NCI-H2196 (cell line): ENCODE measurements at regions not wholly inside any gene's neighbourhood (a gene's known extent, or its start where the extent isn't known, plus 50 kb on each side); places are given as distances from the start of the nearest gene placed in this dataset.

Source experiments
- DNase-seq: peaks from one replicate; lab custom pipeline; 2025; ENCODE audit not compliant: unreplicated experiment; lab: John Stamatoyannopoulos, UW

DNA sequence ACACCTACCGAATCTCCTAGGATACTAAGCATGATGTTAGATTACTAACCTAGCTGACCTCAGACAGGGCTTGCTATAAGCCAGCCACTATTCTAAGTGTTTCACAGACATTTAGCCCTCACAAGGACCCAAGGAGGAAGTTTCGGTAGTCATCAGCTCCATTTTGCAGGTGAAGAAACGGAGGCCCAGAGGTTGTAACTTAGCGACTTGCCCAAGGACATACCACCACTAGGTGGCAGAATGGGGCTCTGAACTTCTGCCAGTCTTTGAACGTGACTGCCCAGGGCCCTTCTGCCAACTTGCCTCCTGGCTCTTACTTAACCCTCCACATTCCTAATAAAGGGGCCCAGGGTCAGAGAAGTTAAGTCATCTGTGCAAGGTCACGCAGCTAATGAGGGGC, 283.5 kb downstream of the C1orf94 start:
- DNase-seq: peak; percentile 29

DNA sequence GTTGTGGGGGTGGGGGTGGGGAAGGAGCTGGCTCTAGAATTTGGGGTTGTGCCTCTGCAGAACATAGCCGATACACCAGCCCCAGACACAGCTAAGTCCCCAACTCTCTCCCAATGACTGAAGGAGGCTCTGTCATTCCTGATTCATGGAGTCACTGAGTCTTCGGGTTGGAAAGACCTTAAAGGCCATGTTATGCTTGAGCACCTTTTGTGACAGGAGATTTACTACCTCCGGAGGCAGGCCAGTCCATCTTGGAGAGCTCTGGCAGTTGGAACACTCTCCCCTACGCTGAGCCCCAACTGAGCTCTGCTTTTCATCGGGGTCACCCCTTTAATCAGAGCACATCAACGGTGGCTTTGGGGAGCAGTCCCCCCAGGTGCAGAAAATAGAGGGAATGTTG, 284.4 kb upstream of the GJB5 start:
- DNase-seq: no peak

DNA sequence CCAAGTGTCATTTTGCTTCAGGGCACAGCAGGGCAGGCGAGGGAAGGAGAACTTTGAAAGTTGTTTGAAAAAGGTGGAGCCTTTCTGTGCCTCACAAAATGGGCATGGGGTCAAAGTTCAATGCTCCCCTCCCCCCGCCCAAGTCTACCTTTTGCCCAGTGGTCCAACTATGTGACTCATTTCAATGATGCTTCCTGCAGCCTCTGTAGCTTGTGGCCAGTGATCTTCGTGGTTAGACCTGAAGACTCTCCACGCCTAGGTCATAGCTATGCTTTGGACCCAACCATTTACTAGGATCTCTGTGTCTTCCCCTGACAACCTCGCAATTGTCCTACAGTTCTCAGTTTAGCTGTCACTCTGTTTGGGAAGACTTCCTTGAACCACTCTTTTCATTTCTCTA, 280.3 kb upstream of the GJB5 start:
- DNase-seq: no peak

DNA sequence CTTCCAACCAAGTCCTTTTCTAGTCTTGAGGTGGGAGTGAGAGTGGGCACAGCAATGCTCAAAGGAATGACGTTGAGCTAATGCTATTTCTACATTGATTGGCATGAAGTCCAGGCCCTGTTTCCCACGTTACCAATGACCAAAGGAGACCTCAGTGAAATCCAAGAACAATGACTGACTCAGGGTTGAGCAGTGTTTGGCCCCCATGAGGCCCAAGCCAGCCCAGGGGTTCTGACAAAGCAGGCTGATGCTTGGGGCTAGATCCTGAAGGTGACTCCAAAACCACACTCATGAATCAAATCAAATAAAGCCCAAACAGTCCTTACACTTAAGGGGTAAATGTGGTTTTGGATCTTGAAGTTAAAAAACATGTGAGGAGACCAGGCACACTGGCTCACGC, 278.5 kb upstream of the GJB5 start:
- no peak for DNase-seq

DNA sequence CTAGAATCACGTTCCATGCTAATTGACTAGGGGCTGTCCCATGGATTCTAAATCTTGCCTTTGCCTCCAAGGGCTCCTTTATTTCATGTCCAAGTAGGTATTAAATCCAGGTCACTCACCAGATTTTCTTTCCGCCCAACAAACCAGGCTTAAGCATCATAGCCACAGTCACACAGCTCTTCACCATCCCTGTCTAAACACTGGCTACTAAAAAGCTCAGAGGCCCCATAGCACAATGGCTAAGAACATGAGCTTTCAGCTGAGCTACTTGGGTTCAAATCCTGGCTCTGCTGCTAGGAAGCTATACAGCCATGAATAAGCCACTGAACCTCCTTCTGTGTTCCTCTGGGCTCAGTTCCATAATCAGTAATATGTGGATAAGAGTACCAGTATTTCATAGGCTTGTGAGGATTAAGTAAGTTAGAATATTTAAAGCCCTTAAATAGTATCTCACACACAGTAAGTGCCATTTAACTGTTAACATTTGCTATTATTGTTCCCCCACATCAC, 277.2 kb upstream of the GJB5 start:
- no peak for DNase-seq

DNA sequence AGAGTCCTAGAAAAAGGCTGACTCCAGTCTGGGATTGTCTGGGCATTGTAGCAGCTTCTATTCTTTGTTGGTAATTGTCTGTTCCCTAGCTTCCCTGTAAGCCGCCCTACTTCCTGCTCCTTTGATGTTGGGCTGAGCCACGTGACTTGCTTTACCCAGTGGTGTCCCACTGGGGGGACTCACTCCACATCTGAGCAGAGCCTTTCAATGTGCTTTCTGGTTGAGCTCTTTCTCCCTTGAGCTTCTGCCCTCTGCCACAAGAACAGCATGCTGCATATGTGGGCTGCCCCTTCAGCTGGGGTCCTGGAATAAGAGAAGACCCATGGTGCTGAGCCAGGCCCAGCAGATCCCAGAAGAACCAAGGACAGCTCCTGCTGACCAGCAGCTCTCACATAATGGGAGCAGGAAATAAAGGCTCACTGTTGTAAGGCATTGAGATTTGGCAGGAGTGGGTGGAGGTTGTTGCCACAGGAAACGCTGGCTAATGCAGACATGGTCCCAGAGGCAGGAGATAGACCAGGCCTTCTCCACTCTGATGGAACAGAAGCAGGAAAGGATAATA, 276.3 kb upstream of the GJB5 start:
- peak; percentile 23 for DNase-seq

DNA sequence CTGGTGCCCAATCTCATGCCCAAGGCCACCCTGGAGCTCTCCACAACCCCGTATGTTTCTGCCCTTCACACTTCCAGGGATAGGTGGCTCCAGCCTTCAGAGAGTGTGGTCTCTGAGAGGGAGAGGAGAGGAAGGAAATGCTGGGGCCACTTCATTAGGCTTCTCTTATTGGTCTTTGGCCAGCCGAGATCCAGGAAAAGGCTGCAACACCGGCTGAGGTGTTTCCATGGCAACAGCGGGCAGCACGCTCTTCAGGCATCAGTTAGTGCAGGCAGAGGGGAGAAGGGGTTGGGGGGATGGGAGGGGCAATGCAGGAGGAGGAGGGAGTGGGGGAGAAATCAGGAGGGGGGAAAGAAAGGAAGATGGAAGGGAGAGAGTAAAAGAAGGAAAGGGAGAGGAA, 275.1 kb upstream of the GJB5 start:
- peak; percentile 66 for DNase-seq

DNA sequence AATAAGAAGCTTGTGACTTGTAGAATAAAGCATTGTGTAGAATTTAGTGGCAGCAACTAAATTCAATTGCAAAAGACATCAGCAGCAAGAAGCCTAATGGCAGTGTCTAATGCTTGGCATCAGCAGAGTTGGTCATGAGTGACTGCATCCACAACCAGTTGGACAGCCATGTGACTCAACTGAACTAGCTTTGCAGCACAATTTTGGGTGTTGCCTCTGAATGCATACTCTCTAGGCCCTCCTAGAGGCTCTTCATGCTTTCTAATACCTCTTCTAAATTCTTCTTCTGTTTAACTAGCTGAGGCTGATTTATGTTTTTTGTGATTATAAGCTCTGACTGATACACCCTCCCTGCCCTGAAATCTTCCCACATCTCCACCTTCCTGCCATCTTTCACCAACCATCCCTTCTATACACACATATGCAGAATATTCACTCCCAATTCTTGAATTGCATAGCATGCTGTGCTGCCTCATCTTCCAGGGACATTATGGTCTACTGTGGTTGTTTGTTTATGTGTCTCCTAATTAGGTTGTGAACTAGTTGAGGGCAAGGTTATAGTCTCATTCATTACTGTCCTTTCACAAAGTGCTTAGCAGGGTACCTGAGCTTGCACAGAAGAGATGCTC, 266.7 kb upstream of the GJB5 start:
- no peak for DNase-seq

DNA sequence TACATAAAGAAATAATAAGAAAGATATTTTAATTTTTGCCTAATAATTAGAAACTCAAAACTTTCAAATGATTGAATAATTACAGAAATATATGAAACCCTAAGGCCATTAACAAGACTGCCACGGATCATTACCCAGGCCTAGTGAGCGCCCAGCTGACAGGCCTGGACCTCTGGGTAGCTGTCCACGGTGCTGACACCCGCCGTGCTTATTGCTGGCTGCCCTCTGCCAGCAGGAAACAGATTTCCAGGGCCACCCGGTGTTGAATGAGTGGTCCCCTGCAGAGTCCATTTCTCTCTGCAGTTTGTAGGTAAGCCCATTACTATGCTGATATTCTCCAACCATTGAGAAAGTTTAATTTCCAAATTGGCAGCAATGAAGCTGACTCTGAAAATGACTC, 254.4 kb upstream of the GJB5 start:
- no peak for DNase-seq

DNA sequence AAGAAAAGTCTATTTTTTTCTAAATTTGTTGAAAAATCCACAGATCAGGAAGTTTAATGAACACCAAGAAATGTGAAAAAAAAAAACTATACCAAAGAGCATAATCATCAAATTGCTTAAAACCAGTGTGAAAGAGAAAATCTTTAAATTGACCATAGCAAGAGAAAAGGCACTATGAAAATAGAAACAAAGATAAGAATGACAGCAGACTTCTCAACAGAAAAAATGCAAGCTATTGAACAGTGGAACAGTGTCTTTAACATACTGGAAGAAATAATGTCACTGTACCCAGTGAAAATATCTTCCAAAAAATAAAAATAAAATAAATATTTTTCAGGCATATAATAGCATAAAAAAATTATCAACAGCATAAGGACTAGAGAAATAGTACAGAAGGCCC, 243.0 kb upstream of the GJB5 start:
- DNase-seq: no peak

DNA sequence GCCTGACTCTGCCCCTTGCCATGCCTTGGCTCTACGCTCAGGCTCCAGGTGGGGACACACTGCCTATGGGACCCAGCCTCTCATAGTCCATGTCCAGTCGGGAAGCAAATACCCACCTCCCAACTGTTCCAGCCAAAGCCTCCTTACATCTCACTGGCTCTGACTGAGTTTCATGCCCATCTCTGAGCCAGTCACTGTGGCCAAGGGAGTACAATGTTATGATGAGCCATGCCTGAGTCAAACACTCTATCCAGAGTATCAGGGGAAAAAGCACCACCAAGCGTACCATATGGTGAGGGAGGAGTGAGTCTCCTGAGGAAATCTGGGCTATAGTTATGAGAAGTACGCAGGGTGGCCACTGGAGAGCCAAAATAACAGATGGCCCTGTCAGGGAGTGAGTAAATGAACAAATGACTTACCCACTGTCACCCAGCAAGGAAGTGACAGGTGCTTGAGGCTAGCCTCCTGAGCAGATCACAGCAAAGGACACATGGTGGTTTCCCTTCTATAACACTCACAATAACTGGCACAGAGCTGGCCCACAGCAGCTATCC, 236.6 kb upstream of the GJB5 start:
- no peak for DNase-seq

DNA sequence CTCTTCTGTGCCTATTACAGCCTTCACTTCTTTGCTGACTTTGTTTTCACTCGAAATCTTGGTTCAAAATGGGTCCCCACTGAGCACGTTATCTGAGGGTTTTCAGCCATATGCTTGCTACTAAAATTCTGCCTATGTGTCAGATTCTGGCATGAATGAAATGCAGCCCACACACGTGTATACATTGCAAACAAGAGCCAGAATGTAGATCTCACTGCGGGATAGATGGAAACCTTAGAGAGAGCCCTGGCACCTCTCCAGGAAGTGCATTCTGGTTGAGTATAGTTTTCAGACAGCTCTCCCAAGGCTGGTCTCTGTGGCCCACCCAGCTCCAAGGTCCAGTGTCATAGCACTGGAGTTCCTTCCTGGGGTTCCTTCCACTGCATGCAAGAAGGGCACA, 234.7 kb upstream of the GJB5 start:
- no peak for DNase-seq

DNA sequence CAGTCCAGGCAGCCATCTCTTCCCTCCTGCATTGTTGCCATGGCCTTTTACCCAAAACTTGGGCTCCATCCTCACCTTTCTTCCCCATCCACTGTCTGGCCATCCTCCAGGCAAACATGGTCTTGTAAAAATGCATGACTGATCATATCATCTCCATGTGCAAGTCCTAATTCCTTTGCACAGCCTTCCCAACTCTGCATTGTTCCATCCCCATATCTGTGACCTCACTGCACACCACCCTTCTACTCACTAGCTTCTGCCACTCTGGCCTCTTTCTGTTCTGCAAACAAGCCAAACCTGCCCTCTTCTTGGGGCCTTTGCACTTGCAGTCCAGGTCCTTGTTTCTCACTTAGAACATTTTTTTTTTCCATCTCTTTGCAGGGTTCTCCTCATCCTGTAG, 230.1 kb upstream of the GJB5 start:
- no peak for DNase-seq

DNA sequence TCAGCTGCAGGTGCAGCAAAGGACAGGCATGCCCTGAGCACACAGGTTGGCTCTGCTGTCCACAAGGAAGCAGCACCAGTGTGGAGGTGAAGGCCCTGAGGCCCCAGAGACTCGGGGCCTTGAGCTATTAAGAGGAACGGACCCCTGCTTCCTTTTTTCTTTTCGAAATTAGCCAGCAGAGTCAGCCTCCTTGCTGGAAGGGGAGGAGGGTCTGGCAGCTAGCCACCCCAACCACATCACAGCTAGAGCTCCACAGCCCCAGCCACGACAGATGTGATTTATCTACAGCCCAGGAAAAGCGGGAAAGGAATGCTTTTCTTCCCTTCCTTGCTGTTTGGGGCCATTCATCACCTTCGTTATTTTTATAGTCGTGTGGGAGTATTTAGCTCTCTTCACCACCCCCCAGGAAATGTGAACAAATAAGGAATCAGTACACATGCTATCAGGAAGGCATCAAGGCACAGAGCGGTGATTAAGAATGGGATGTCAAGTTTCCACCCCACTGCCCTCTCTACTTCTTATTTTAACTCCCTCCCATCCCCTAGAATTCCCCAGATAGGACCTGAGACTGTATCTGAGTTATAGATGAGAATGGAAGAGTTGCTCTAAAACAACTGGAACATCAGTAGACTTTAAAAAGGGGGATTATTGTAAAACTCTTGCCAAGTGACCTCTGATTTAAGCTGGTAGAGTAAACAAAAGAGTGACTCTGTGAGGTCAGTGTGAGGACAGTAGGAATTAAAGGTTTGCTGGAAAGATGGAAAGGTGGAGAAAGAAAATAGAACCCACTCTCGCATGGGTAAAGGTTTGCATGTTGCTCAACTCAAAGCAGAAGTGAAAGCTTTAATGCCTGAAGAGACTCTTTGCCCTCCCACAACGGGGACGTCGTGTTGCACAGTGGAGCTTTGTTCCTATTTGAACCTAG, 224.7 kb upstream of the GJB5 start:
- DNase-seq: no peak

DNA sequence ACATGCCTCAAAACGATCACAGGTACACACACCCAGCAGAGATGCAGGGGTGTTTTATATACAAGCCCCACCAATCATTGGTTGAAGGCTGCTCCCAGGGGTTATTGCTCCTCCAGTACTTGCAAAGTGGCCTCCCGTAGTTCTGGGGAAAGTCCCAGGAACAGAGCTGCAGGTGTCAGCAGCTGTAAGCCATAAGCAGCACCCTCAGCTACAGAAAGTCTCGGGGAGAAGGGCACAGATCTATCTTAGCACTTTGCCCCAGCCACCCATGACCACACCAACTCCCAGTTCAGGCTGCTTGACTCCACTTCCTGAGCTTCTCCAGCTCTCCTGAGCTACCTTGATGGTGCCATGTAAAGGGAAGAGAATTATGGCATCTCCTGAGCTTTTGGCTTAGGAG, 222.7 kb upstream of the GJB5 start:
- no peak for DNase-seq

DNA sequence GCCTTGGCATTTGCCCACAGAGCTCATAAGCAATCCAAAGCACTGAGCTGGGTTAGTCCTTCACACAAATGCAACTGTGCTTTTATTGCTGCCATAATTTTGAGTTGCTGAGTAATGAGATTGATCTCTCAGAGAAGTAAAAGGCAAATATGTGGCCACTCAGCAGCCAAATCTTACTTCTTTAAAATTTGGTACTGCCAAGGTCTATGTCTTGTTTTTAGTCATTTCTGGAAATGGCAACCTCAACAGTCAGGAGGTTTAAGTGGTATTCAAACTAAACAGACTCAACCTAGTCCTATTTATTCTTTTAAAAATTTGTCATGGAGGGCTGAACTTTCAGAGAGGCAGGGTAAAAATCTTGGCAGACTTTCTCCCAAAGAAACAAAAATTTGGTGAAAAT, 216.4 kb upstream of the GJB5 start:
- no peak for DNase-seq

DNA sequence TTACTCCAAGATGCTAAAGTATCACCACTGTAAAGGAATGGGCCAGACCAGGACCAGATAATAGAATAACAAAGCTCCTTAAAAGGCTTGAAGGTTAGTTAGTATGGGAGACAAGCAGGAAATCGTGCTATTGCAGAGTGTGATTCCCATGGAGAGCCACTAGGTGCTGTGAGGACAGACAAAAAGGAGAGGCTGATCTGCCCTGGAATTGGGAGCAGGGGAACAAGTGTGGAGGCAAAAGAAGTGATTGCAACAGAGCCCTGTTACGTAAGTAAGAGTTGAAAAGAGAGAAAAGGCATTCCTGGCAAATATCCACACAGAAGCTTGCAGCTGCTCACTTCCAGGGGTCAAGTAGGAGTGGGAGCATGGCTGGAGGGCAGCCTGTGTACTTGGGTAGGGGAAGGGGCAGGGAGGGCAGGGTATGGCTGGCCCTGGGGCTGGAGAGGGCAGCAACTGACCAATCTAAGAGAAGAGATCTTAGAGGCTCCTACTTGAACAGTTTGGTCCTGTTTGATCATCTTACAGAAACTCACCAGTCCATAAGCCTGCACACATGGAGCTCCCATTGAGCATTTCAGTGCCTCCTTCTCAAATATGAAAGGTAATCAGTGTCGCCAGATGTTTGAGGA, 207.7 kb upstream of the GJB5 start:
- peak; percentile 5 for DNase-seq

DNA sequence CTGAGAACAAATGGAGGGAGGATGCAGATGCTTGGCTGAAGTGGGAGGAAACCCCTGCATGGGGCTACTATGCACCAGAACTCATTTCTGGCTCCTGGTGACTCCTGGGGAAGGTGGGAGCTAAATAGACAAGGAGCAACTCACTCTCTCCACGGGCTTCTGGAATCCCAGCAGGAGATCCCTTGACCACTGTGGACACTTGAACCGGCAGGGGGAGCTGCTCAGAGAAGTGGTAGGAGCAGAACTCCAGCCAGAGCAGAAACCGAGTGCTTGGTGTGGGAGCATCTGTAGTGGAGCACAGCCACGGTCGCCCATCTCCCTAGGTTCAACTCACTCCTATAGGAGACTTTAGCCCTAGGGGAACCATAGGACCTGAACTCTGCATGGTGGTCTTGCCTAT, 205.6 kb upstream of the GJB5 start:
- no peak for DNase-seq

DNA sequence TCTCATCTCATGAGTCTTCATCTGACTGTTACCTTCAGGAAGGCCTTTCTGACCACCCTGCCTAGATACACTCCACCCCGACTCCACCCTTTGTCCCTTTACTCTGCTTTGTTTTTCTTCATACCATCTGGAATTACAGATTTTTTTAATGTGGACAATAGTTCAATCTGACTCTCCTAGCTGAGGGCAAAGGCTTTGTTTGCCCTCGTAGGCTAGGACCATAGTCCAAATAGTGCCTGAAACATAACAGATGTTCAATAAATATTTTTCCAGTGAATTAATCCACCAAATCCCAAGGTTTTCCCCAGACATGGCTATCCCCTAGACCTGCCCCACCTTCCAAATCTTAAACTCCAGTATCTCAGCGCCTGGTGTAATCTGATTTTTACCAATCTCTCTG, 176.5 kb upstream of the GJB5 start:
- no peak for DNase-seq

DNA sequence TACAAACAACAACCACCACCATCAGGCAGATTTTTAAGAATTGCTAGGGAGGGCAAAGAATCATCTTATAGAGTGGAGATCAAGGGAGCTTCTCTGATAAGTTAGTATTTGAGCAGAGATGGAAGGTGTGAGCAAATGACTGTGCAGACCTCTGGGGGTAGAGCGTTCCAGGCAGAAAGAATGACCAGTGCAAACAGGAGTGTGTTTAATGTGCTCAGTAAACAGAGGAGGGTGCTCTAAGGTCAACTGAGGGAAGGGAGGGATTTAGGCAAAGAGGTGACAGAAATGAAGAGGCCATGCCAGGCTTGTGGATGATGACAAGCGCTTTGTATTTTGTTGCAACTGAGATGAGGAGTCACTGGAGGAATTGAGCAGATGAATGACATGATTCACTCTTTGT, 172.5 kb upstream of the GJB5 start:
- DNase-seq: no peak

DNA sequence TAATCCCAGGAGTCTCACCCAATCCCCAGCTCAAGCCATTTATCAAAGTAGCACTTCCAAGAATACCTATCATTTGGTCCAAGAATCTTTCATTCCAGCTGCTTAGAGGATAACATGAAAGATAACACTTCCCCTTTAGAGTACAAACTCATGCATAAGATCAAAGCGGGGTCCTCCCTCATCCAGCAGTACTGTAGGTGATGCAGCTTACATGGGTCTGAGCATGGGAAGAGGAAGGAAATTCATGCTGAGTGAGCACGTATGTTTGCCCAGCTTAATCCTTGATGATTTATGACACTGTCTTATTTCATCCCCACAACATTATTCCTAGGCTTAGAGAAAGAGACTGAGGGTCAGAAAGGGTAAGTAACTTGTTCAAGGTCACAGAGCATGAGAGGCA, 167.1 kb upstream of the GJB5 start:
- DNase-seq: no peak
